ENCODE measurements at regions not wholly inside any gene's neighbourhood (a gene's known extent, or its start where the extent isn't known, plus 50 kb on each side); places are given as distances from the start of the nearest gene placed in this dataset.

- dilution Hi-C loops (cut with HindIII; ENCODE audit: low sequenced_read_pairs, unreplicated experiment), result no loop called here
- Histone ChIP-seq H3K18ac (ENCODE audit: low read depth, low read length) (no peak overlapping the region), H3K23ac (ENCODE audit: low read depth, low read length) (no peak overlapping the region), H3K9ac (ENCODE audit: low read depth, low read length) (no peak overlapping the region), H2AFZ (replicated peaks; ENCODE audit: low read length, poor library complexity) (no peak overlapping the region), H3K14ac (replicated peaks; ENCODE audit: low read depth, low read length) (no peak overlapping the region), H3K9me3 (ENCODE audit: control insufficient read depth, insufficient read depth, low read length) (peaks cover 8% of the 10 kb centered on the region), H2AK5ac (ENCODE audit: low read depth, low read length) (no peak overlapping the region), H3K4ac (ENCODE audit: low read depth, low read length) (no peak overlapping the region), H3K4me1 (ENCODE audit: control insufficient read depth, insufficient read depth, low read length) (no peaks in the 10 kb centered on the region), H4K8ac (ENCODE audit: low read depth in 2 of 2, low read length in 2 of 2) (no peak overlapping the region), H2BK20ac (ENCODE audit: low read depth, low read length) (no peak overlapping the region), H3K56ac (ENCODE audit: extremely low read depth, insufficient read depth, low read length) (no peak overlapping the region), H4K91ac (ENCODE audit: insufficient read depth, low read depth, low read length) (no peak overlapping the region), H3K27ac (ENCODE audit: insufficient read depth, low read length) (no peak overlapping the region), H3K79me1 (ENCODE audit: low read depth in 1 of 2, low read length in 2 of 2) (no peaks in the 10 kb centered on the region), H3K27me3 (ENCODE audit: control insufficient read depth, insufficient read depth, low read length) (no peaks in the 10 kb centered on the region), H2AK9ac (replicated peaks; ENCODE audit: low read depth, low read length, poor library complexity) (no peak overlapping the region), H3K36me3 (ENCODE audit: control insufficient read depth, insufficient read depth, low read length) (no peaks in the 10 kb centered on the region), H3K9me1 (ENCODE audit: insufficient read depth, low read length) (no peaks in the 10 kb centered on the region), H2BK15ac (ENCODE audit: low read depth, low read length) (no peak overlapping the region), H4K5ac (ENCODE audit: low read depth, low read length) (no peak overlapping the region), H4K20me1 (ENCODE audit: insufficient read depth, low read length) (no peaks in the 10 kb centered on the region), H3K4me2 (ENCODE audit: low read depth, low read length) (no peak overlapping the region), H3K4me3 (ENCODE audit: insufficient read depth, low read depth, low read length) (no peak overlapping the region), H2BK120ac (ENCODE audit: low read depth, low read length) (no peak overlapping the region), H2BK5ac (ENCODE audit: low read depth, low read length, poor library complexity, severe bottlenecking) (no peak overlapping the region)
- DNase-seq (no peak), ATAC-seq (ENCODE audit: low read depth) (no peak)
- in situ Hi-C loops (cut with MboI; ENCODE audit: low sequenced_read_pairs), result no loop called here
- POLR2A ChIA-PET (ENCODE audit: unreplicated experiment), result no interaction called here
- no peak for TF ChIP-seq MAFK (IDR thresholded peaks at IDR 0.05; ENCODE audit: low read depth, low read length)
- no peak for TF ChIP-seq RCOR1 (IDR thresholded peaks at IDR 0.05; ENCODE audit: insufficient replicate concordance, low read length)
- CTCF ChIA-PET, result no interaction called here
- no TSS peak for BruUV-seq (replicated peaks)
- intact Hi-C loops (cut with micrococcal nuclease), result no loop called here
- WGBS, 2 experiments (ENCODE audit: extremely low coverage in 2 of 2, insufficient read length in 1 of 2), result no CpG with 5 or more reads among the region's 3 CpGs
Observed at GRCh38 chr7:52211930-52212329, 823.5 kb upstream of the POM121L12 start.
